Smooth muscle cell (in vitro differentiated cells): ENCODE measurements at regions not wholly inside any gene's neighbourhood (a gene's known extent, or its start where the extent isn't known, plus 50 kb on each side); places are given as distances from the start of the nearest gene placed in this dataset.

ENCODE experiments used
- DNase-seq: peaks from one replicate; lab custom pipeline; 2025; ENCODE audit not compliant: unreplicated experiment; lab: John Stamatoyannopoulos, UW
- H2AFZ ChIP-seq: fragments of 200-600 bp; sonication (generic); 2 replicates; pipeline ENCODE4 v1.6.0; 2016; ENCODE audit warnings: antibody characterized with exemption, low read depth, mild to moderate bottlenecking
- H3F3A ChIP-seq: fragments of 200-600 bp; sonication (generic); 2 replicates; pipeline ENCODE4 v1.6.0; 2017; ENCODE audit warnings: antibody characterized with exemption, low read depth
- H3K27ac ChIP-seq: fragments of 200-600 bp; sonication (generic); 2 replicates; pipeline ENCODE4 v1.5.1; 2016; ENCODE audit warnings: low read depth, mild to moderate bottlenecking
- H3K27me3 ChIP-seq: fragments of 200-600 bp; sonication (generic); 2 replicates; pipeline ENCODE4 v1.6.1; 2016; ENCODE audit warnings: low read depth, mild to moderate bottlenecking
- H3K36me3 ChIP-seq: fragments of 200-600 bp; sonication (generic); 2 replicates; pipeline ENCODE4 v1.5.1; 2016; ENCODE audit warnings: low read depth
- H3K4me1 ChIP-seq: fragments of 200-600 bp; sonication (generic); 2 replicates; pipeline ENCODE4 v1.5.1; 2016; ENCODE audit warnings: low read depth
- H3K4me2 ChIP-seq: fragments of 200-600 bp; sonication (generic); 2 replicates; pipeline ENCODE4 v1.6.0; 2016; ENCODE audit warnings: mild to moderate bottlenecking
- H3K4me3 ChIP-seq: fragments of 200-600 bp; sonication (generic); 2 replicates; pipeline ENCODE4 v1.5.1; 2016; ENCODE audit warnings: mild to moderate bottlenecking
- H3K79me2 ChIP-seq: fragments of 200-600 bp; sonication (generic); 2 replicates; pipeline ENCODE4 v1.6.0; 2016; ENCODE audit warnings: low read depth, mild to moderate bottlenecking
- H3K9ac ChIP-seq: fragments of 200-600 bp; sonication (generic); 2 replicates; pipeline ENCODE4 v1.6.0; 2016; ENCODE audit warnings: low read depth
- H3K9me3 ChIP-seq: fragments of 200-600 bp; sonication (generic); replicated peaks from 2 replicates; pipeline ENCODE4 v1.5.1; 2016; ENCODE audit warnings: low read depth
- H4K20me1 ChIP-seq: fragments of 200-600 bp; sonication (generic); 2 replicates; pipeline ENCODE4 v1.6.0; 2016; ENCODE audit warnings: low read depth
- CTCF ChIP-seq: fragments of 200-600 bp; sonication (generic); IDR thresholded peaks from 2 replicates; pipeline ENCODE4 v1.5.1; 2017; ENCODE audit warnings: borderline replicate concordance, mild to moderate bottlenecking, antibody characterized with exemption; ENCODE audit not compliant: insufficient read depth, poor library complexity, severe bottlenecking
- WGBS: methylation state at CpG from one replicate; pipeline ENCODE4 v1.1.7; 2016; ENCODE audit warnings: low lambda C conversion rate; 5-methylcytosine and 5-hydroxymethylcytosine counted together

GRCh38 chr5:27315363-27316270 is 277.2 kb upstream of the CDH9 start:
- 52% methylated on average over 7 of the region's 7 CpGs for WGBS
- H3F3A ChIP-seq, result peaks cover 8% of the 10 kb centered on the region
- H2AFZ ChIP-seq, result peak overlapping the region; percentile 77
- peak overlapping the region; percentile 44 for H3K9ac ChIP-seq
- DNase-seq, result no peak
- H3K9me3 ChIP-seq, result no peaks in the 10 kb centered on the region
- H3K4me2 ChIP-seq, result peak overlapping the region; percentile 71
- no peaks in the 10 kb centered on the region for H3K79me2 ChIP-seq
- H3K36me3 ChIP-seq, result no peaks in the 10 kb centered on the region
- H3K27ac ChIP-seq, result peak overlapping the region; percentile 87
- H4K20me1 ChIP-seq, result no peaks in the 10 kb centered on the region
- H3K4me1 ChIP-seq, result peaks cover 19% of the 10 kb centered on the region
- H3K27me3 ChIP-seq, result no peaks in the 10 kb centered on the region
- no peak for TF ChIP-seq CTCF
- no peak overlapping the region for H3K4me3 ChIP-seq

GRCh38 chr5:27313549-27313948 is 275.2 kb upstream of the CDH9 start:
- H3K27ac ChIP-seq, result no peak overlapping the region
- 83% methylated on average over 4 of the region's 4 CpGs for WGBS
- peaks cover 8% of the 10 kb centered on the region for H3F3A ChIP-seq
- H3K9ac ChIP-seq, result no peak overlapping the region
- no peaks in the 10 kb centered on the region for H3K79me2 ChIP-seq
- no peaks in the 10 kb centered on the region for H4K20me1 ChIP-seq
- no peak overlapping the region for H3K4me2 ChIP-seq
- H3K9me3 ChIP-seq, result no peaks in the 10 kb centered on the region
- no peak for TF ChIP-seq CTCF
- no peaks in the 10 kb centered on the region for H3K27me3 ChIP-seq
- H3K4me1 ChIP-seq, result peaks cover 19% of the 10 kb centered on the region
- no peak overlapping the region for H2AFZ ChIP-seq
- DNase-seq, result no peak
- H3K4me3 ChIP-seq, result no peak overlapping the region
- H3K36me3 ChIP-seq, result no peaks in the 10 kb centered on the region

- Histone ChIP-seq H3F3A (peaks cover 8% of the 10 kb centered on the region), H3K4me1 (peaks cover 19% of the 10 kb centered on the region), H3K36me3 (no peaks in the 10 kb centered on the region), H3K9me3 (no peaks in the 10 kb centered on the region), H3K9ac (no peak overlapping the region), H3K4me3 (no peak overlapping the region), H3K27me3 (no peaks in the 10 kb centered on the region), H4K20me1 (no peaks in the 10 kb centered on the region), H2AFZ (no peak overlapping the region), H3K4me2 (no peak overlapping the region), H3K79me2 (no peaks in the 10 kb centered on the region), H3K27ac (no peak overlapping the region)
- no peak for TF ChIP-seq CTCF
- 86% methylated on average over 5 of the region's 5 CpGs for WGBS
- no peak for DNase-seq
These were observed 274.0 kb upstream of the CDH9 start for GRCh38 chr5:27312291-27312893.

- TF ChIP-seq CTCF, result no peak
- Histone ChIP-seq H3K36me3 (no peaks in the 10 kb centered on the region), H4K20me1 (no peaks in the 10 kb centered on the region), H3K4me2 (no peak overlapping the region), H3K4me1 (peaks cover 17% of the 10 kb centered on the region), H3K27me3 (no peaks in the 10 kb centered on the region), H3K27ac (no peak overlapping the region), H3F3A (peaks cover 6% of the 10 kb centered on the region), H3K9ac (no peak overlapping the region), H3K4me3 (no peak overlapping the region), H3K79me2 (no peaks in the 10 kb centered on the region), H3K9me3 (no peaks in the 10 kb centered on the region), H2AFZ (no peak overlapping the region)
- no peak for DNase-seq
- 38% methylated on average over 1 of the region's 1 CpG for WGBS
These were observed 273.2 kb upstream of the CDH9 start for GRCh38 chr5:27311544-27311943.
